NCI-H446 (cell line): ENCODE measurements at regions not wholly inside any gene's neighbourhood (a gene's known extent, or its start where the extent isn't known, plus 50 kb on each side); places are given as distances from the start of the nearest gene placed in this dataset.

Source experiments
- DNase-seq, 2 experiments: peaks; one replicate each; lab custom pipeline; 2025; lab: John Stamatoyannopoulos, UW

GRCh38 chr12:107891967-107892366, 117.5 kb downstream of the ASCL4 start:
- peak in 1 of 2 experiments; percentile 24 for DNase-seq

GRCh38 chr12:107894589-107894988, 120.1 kb downstream of the ASCL4 start:
- no peak for DNase-seq

DNA sequence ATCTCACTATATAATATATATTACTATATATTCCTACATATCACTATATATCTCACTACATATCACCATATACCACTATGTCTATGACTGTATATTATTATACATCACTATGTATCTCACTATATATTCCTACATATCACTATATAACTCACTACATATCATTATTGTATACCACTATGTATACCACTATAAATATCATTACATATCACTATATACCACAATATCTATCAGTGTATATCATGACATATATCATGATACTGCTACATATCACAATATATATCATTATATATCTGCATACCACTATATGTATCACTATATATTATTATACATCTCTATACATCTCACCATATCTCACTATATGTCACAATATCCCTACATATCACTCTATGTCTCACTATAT, 121.5 kb downstream of the ASCL4 start:
- no peak for DNase-seq

DNA sequence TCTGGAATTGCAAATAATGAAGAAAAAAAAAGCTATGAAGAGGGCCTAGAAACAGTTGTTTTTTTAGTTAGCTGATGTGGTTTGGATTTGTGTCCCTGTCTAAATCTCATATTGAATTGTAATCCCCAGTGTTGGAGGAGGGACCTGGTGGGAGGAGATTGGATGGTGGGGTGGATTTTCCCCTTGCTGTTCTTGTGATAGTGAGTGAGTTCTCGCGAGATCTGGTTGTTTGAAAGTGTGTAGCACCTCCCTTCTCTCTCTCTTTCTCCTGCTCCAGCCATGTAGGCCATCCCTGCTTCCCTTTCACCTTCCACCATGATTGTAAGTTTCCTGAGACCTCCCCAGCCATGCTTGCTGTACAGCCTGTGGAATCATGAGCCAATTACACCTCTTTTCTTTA, 126.1 kb downstream of the ASCL4 start:
- DNase-seq = no peak

DNA sequence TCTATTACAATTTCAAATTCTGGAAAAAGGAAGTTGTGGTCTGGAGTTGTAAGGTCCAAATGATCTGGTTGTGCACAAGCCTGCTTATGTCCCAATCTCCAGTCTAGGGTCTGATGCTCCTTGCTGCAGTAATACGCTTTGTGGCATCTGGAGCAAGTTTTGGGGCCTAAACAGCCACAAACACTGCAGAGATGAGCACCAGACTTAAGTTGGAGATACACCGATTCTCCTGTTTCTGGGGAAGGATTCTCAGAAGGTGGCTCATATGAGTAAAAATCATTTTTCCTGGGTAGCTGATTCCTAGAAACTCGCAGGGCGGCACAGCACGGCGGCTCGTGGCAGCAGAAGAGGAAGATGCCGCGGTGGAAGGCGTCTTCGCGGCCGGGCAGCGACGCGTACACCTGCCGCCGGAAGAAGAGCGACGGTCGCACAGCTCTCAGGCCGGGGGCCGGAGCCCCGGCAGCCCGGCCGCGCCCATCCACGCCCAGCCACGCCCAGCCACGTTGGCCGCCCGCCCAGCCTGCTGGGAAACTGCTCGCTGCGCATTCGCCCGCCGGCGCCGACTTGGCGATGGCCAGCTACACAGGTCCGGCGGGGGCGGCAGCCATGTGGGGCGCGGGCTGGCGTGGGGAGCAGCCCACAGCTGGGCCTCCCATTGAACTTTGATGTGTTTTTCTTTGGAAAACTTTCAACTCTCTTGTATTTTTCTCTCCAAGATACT, 129.0 kb downstream of the ASCL4 start:
- DNase-seq = peak in 1 of 2 experiments; percentile 79

GRCh38 chr12:107906707-107907106, 132.2 kb downstream of the ASCL4 start:
- DNase-seq = no peak

DNA sequence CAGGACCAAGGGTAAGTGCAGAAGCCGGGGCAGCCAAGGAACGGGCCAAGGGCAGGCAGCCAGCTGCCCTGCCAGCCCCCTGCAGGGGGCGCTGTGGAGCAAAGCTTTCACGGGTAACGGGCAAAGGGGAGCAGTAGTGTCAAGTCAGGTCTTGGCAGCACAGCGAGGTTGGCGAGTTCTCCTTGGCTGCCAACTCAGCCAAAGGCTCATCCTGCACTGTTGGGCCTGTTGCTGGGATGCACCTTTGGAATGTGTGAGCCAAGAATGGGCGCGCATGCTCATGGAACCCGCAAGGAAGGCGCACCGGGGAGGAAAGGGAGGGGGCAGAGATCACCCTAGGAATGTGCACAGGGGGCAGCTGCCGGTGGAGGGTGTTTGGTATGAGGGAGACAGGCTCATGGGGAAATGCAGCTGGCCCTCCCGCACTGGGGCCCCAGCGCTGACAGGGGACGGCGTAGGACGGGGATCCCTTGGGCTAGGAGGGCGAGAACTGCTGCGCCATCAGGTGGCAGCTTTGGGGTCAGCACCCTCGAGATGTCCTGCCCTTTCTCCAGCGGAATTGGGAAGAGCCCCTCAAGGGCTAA, 138.0 kb downstream of the ASCL4 start:
- DNase-seq = peak; percentile 18 to 56

GRCh38 chr12:107914460-107914977, 140.0 kb downstream of the ASCL4 start:
- no peak for DNase-seq

DNA sequence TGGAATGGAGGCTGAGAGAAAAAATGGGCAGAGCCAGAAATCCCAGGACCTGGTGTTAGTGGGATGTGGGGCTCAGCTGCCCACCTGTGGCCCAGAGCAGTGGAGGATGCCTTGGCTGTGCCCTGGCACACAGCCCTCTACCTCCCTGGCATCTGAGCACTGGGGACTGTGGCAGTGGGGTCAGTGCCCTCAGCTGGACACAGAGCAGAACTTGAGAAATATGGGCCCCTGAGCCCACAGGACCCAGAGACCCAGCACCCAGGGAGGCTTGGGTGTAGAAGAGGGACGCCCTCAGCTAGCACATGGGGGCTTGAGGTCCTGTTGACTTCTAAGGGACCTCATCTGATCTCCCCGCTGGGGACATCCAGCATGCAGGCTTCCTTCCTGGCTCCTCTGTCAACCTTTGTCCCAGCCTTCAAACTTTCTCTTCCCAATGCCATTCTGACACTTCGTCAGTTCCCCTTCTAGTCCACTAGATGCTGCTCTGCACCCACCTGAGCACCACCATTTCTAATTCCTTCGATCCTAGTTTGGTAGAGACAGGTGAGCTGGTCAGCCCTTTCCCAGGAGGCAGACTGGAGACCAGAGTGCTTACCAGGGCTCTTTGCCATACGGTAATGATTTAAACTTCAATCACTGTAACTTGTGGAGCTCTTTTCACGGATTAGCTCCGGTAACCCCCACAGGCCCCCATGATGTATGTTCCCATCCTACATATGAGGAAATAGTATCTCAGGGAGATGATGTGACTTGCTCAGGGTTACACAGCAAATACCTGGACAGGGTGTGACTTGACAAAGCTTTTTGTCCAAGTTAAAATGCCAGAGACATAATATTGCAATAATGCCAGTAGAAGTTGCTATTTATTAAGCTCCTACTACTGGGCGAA, 143.7 kb downstream of the ASCL4 start:
- peak in 1 of 2 experiments; percentile 2 for DNase-seq

GRCh38 chr12:107921062-107921461, 146.6 kb downstream of the ASCL4 start:
- DNase-seq = no peak

GRCh38 chr12:107925125-107925524, 150.6 kb downstream of the ASCL4 start:
- DNase-seq = no peak

- peak; percentile 31 to 40 for DNase-seq
Observed at GRCh38 chr12:107929436-107929835, 154.9 kb downstream of the ASCL4 start.

DNA sequence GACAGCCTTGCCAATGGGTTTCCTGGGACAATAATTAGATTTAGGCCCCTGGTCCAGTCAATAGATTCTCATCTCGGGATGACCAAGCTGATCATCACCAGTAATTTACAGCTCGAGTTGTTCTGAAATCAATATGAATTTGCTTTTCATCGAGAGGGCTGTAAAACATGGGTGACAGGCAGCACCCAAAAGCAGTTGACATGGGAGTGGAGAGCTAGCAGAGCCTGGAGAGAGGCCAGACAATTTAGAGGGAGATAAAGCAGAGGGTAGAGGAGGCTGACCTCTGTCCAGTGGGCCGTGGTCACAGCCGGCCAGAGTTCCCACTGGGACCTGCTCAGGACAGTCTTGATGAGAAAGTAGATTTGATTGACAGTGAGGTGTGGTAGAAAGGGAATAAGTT, 157.3 kb downstream of the ASCL4 start:
- no peak for DNase-seq

- no peak for DNase-seq
Observed at GRCh38 chr12:107938446-107938845, 163.9 kb downstream of the ASCL4 start.

- no peak for DNase-seq
Observed at GRCh38 chr12:107948391-107948945, 174.0 kb downstream of the ASCL4 start.

DNA sequence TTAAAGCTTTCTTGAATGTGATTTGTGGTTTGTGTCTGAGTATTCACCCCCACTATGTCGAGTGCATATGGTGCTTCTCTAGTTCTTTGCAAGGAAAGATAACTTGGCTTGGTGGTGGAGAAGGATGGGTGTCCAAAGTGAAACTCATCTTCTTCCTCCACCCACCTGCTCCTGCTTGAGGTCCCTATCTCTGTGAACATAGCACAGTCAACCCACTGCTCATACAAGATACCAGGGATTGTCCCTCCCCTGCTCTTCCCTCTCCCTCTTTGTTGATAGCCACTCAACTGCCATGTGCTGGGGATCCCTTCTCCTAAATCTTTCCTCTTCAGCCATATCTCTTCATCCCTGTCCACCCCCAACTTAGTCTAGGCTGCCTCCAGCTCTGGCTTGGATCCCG, 176.5 kb downstream of the ASCL4 start:
- DNase-seq = no peak

DNA sequence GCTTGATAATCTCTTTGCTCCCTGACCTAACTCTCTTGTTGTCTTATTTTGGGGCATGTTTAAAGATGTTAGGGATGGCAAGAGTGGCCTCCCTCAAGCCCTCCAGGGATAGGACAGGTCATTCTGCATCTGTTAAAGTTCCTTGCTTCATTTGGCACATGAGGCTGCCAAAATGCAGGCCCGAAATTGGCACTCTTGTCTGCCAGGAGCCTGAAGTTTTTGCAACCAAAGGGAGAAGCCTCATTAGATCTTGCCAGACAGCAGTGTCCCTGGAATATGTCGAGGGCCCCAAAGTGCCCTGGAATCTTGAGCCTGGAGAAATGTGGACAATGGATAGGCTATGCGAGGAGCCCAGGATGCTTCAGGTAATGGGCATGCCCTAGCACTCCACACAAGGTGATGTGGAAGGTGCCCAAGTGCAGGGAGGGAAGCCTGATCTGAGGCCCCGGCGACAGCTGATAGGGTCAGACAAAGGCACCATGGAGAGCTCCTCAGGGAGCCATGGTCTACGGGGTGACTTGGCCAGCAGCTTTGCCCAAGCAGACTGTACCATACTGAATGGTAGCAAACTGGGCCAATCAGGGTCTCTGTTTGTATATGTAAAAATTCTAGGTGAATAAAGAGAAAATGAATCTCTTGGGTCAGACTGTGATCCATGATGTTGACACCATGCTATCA, 173.0 kb upstream of the WSCD2 start:
- no peak for DNase-seq

DNA sequence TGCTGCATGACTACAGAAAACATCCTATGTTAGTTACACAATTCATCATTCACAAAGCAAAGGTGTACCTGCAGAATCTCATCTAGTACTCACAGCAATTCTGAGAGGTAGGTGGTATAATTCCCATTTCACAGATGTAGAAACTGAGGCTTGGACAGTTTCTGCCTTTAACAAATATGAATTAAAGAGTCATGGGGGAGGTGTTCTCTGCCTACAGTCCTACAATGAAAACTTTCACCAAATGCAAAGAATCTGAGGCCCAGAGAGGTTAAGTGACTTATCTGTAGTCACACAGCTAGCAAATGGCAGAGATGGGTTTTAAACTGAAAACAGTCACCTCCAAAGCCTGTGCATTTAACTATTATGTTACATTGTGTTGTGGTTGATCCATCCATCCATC, 171.6 kb upstream of the WSCD2 start:
- no peak for DNase-seq

DNA sequence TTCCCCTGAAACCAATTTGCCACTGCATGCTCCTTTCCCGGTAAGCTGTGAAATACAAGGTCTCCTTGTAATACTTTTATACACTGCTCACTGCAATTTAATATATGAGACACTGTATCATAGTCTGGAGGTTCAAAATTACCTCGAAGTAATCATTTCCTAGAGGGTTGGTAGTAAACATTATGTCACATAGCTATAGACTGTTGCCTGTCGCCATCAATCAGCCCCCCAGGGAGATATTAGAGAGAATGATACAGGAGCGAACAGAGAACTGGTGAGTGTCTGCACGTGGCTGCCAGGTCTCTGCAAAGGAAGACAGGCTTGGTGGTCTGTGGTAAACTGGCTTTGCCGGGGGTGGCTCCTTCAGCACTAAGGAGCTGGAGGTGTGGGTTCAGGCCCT, 165.5 kb upstream of the WSCD2 start:
- DNase-seq = no peak

GRCh38 chr12:107967170-107967569, 161.9 kb upstream of the WSCD2 start:
- DNase-seq = no peak

GRCh38 chr12:107973950-107974349, 155.1 kb upstream of the WSCD2 start:
- no peak for DNase-seq

DNA sequence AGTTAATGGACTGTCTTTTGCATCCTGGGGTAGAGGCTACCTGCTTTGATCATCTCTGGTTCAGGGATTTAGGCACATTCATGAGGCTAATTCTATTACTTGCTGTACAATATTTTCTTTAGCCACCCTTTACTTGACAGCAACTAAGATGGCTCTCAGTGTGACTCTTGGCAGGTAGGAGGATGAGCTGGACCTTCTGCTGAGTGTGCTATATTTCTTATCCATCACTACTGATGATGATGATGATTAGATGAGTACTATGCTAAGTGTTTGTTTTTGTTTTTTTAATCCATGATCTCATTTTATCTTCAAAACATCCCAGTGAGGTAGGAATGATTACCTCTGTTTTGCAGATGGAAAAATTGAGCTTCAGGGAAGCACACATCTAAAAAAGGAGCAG, 152.8 kb upstream of the WSCD2 start:
- no peak for DNase-seq
